Endothelial cell of umbilical vein (primary cell): ENCODE measurements at regions not wholly inside any gene's neighbourhood (a gene's known extent, or its start where the extent isn't known, plus 50 kb on each side); places are given as distances from the start of the nearest gene placed in this dataset.

Experiments
- BruUV-seq: library from RNA; stranded (reverse); fragments of 400-500 nt; replicated peaks from 2 replicates; lab custom pipeline; 2021; lab: Mats Ljungman, UMichigan
- CTCF ChIA-PET: fragments of 300-600, 350-600 bp; sonication (Branson Sonifier 250); formaldehyde crosslinking; loops from one replicate; lab custom pipeline; 2021; ENCODE audit warnings: antibody characterized with exemption, inconsistent platforms; lab: Charles Lee
- POLR2A ChIA-PET: fragments of 300-600, 350-600 bp; sonication (Branson Sonifier 250); formaldehyde crosslinking; loops from one replicate; lab custom pipeline; 2021; ENCODE audit warnings: antibody characterized with exemption, inconsistent platforms; lab: Charles Lee
- DNase-seq: peaks from one replicate; pipeline ENCODE4 v3.0.0-alpha.2; 2011; ENCODE audit warnings: low read depth, low spot score
- FAIRE-seq: peaks from 2 replicates; lab custom pipeline; 2011; peaks lifted over from hg19 to GRCh38; lab: Jason Lieb, UNC
- H2AFZ ChIP-seq: 2 replicates; pipeline ENCODE4 v1.6.0; 2012; ENCODE audit warnings: low read depth, low read length, control low read depth, inconsistent platforms
- H3K27ac ChIP-seq: 2 replicates; pipeline ENCODE4 v1.5.1; 2011; ENCODE audit warnings: low read depth, mild to moderate bottlenecking, control low read depth, low read length, moderate library complexity; ENCODE audit not compliant: insufficient read depth
- H3K27me3 ChIP-seq, 2 experiments: 2 replicates each; pipeline versions ENCODE4 v1.6.0 to v1.6.1; 2011; ENCODE audit warnings: low read length in 2 of 2, mixed read lengths in 1 of 2; ENCODE audit not compliant: control insufficient read depth in 2 of 2, insufficient read depth in 2 of 2
- H3K36me3 ChIP-seq, 2 experiments: 2 replicates in 1 of 2; 3 replicates in 1 of 2; pipeline ENCODE4 v1.5.1; 2011; ENCODE audit warnings: low read length in 2 of 2, mild to moderate bottlenecking in 1 of 2, moderate library complexity in 1 of 2; ENCODE audit not compliant: control insufficient read depth in 2 of 2, insufficient read depth in 2 of 2; ENCODE audit errors: extremely low read depth in 1 of 2
- H3K4me1 ChIP-seq: 3 replicates; pipeline ENCODE4 v1.5.1; 2011; ENCODE audit warnings: mild to moderate bottlenecking, low read length; ENCODE audit not compliant: control insufficient read depth, insufficient read depth; ENCODE audit errors: extremely low read depth
- H3K4me2 ChIP-seq: 2 replicates; pipeline ENCODE4 v1.6.1; 2011; ENCODE audit warnings: low read length, control low read depth, mixed read lengths; ENCODE audit not compliant: insufficient read depth
- H3K4me3 ChIP-seq, 3 experiments: fragments of 200-600 bp in 1 of 3; sonication (generic), shearing (Covaris generic) in 1 of 3; replicated peaks in 1 of 3; 2 replicates each; pipeline ENCODE4 v1.5.1; 2011 to 2016; ENCODE audit warnings: control low read depth in 3 of 3, low read length in 3 of 3, mild to moderate bottlenecking in 2 of 3, inconsistent platforms in 1 of 3, low read depth in 1 of 3, moderate library complexity in 1 of 3; ENCODE audit not compliant: insufficient read depth in 1 of 3
- H3K79me2 ChIP-seq: 2 replicates; pipeline ENCODE4 v1.6.0; 2012; ENCODE audit warnings: low read length, inconsistent platforms; ENCODE audit not compliant: control insufficient read depth, insufficient read depth
- H3K9ac ChIP-seq: replicated peaks from 2 replicates; pipeline ENCODE3; 2011; ENCODE audit warnings: low read length, control low read depth; ENCODE audit not compliant: insufficient read depth; ENCODE audit errors: extremely low read depth
- H3K9me1 ChIP-seq: replicated peaks from 3 replicates; pipeline ENCODE4 v1.6.0; 2011; ENCODE audit warnings: mild to moderate bottlenecking, low read length; ENCODE audit not compliant: control insufficient read depth, insufficient read depth; ENCODE audit errors: extremely low read depth
- H3K9me3 ChIP-seq: replicated peaks from 2 replicates; pipeline ENCODE4 v1.5.1; 2012; ENCODE audit warnings: low read length, inconsistent platforms; ENCODE audit not compliant: control insufficient read depth, insufficient read depth
- H4K20me1 ChIP-seq: replicated peaks from 2 replicates; pipeline ENCODE3; 2011; ENCODE audit warnings: mild to moderate bottlenecking, low read length; ENCODE audit not compliant: control insufficient read depth, insufficient read depth; ENCODE audit errors: extremely low read depth
- EZH2 ChIP-seq: IDR thresholded peaks from 2 replicates; pipeline ENCODE4 v1.6.1; 2012; ENCODE audit warnings: borderline replicate concordance, low read depth, mild to moderate bottlenecking, moderate library complexity, low read length, inconsistent platforms; ENCODE audit not compliant: severe bottlenecking
- FOS ChIP-seq: IDR thresholded peaks from 2 replicates; pipeline ENCODE4 v1.6.1; 2011; ENCODE audit warnings: mild to moderate bottlenecking, low read length, moderate library complexity, borderline replicate concordance; ENCODE audit not compliant: insufficient read depth
- GATA2 ChIP-seq: IDR thresholded peaks from 2 replicates; pipeline ENCODE4 v1.7.0; 2011; ENCODE audit warnings: low read depth, mild to moderate bottlenecking, moderate library complexity, mixed read lengths, low read length; ENCODE audit not compliant: insufficient read length, insufficient read depth
- JUN ChIP-seq: IDR thresholded peaks from 2 replicates; pipeline ENCODE4 v1.6.1; 2011; ENCODE audit warnings: borderline replicate concordance, low read depth; ENCODE audit not compliant: insufficient read length, insufficient read depth
- MYC ChIP-seq: IDR thresholded peaks from one replicate; pipeline ENCODE4 v1.6.1; 2011; ENCODE audit warnings: mild to moderate bottlenecking, low read depth, low read length
- POLR2A ChIP-seq: IDR thresholded peaks from 2 replicates; pipeline ENCODE4 v1.6.1; 2012; ENCODE audit warnings: low read depth, mild to moderate bottlenecking, control low read depth, low read length
- POLR2AphosphoS5 ChIP-seq: IDR thresholded peaks from 2 replicates; pipeline ENCODE4 v1.6.1; 2012; ENCODE audit warnings: low read depth, mild to moderate bottlenecking, control low read depth, low read length, moderate library complexity; ENCODE audit not compliant: insufficient read depth
- dilution Hi-C: fragments of 300-500 bp; cut with MboI; formaldehyde crosslinking; loops from one replicate; pipeline ENCODE4 v1.15.0; 2019; ENCODE audit warnings: low sequenced_read_pairs; ENCODE audit not compliant: extremely low pct_ligation_motif_present
- intact Hi-C: fragments of 100-400 bp; cut with micrococcal nuclease; formaldehyde crosslinking; loops from one replicate; pipeline ENCODE4 v1.10.0; 2022
- TF ChIP-seq, protein P1 (sequence below): IDR thresholded peaks from 2 replicates; pipeline ENCODE4 v1.6.1; 2011; ENCODE audit not compliant: insufficient read depth, insufficient read length
- TF ChIP-seq, protein P2 (sequence below), 2 donors: IDR thresholded peaks; 1 replicate in 1 of 2; 2 replicates in 1 of 2; pipeline ENCODE4 v1.5.1; 2011; ENCODE audit warnings: low read length in 2 of 2, mild to moderate bottlenecking in 2 of 2, moderate library complexity in 2 of 2, control low read depth in 1 of 2, inconsistent platforms in 1 of 2, low read depth in 1 of 2; ENCODE audit not compliant: insufficient read depth in 1 of 2; ENCODE audit errors: extremely low read depth in 1 of 2

DNA sequence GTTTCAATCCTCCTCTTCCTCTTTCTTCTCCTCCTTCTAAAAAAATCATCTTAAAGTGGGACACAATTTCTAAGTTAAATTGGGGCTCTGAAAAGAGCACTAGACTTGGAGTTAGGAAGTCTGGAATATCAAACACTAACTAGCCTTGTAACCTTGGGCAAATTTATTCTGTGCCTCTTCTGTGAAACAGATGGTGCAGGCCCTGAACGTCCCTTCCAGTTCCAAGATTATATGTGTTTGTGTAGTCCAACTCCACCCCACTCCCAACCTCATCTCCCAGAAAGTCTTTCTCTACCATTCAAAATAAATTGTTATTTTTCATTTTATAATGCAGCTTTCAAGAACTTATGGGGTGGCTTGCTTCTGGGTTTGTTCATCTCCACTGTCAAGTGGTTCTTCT lies 630.0 kb downstream of the LMO4 start:
- Histone ChIP-seq H3K9me1 (no peaks in the 10 kb centered on the region), H3K4me1 (no peaks in the 10 kb centered on the region), H3K9ac (no peak overlapping the region), H3K4me3 (no peak overlapping the region), H3K79me2 (no peaks in the 10 kb centered on the region), H4K20me1 (no peaks in the 10 kb centered on the region), H3K27me3 (no peaks in the 10 kb centered on the region), H2AFZ (no peak overlapping the region), H3K36me3 (no peaks in the 10 kb centered on the region), H3K27ac (no peak overlapping the region), H3K9me3 (no peaks in the 10 kb centered on the region), H3K4me2 (no peak overlapping the region)
- ChIA-PET POLR2A (no interaction called here), CTCF (no interaction called here)
- intact Hi-C loops (loop anchor here (10.0 kb wide), 1 partner anchor 636 kb away; no protein-coding TSS in a partner anchor), dilution Hi-C loops (no loop called here)
- BruUV-seq = no TSS peak
- no peak for FAIRE-seq
- TF ChIP-seq GATA2 (no peak), JUN (no peak), POLR2AphosphoS5 (no peak), MYC (no peak), POLR2A (no peak), EZH2 (no peak), FOS (no peak)
- TF ChIP-seq, protein P1, sequence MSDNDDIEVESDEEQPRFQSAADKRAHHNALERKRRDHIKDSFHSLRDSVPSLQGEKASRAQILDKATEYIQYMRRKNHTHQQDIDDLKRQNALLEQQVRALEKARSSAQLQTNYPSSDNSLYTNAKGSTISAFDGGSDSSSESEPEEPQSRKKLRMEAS = no peak
- TF ChIP-seq, protein P2, sequence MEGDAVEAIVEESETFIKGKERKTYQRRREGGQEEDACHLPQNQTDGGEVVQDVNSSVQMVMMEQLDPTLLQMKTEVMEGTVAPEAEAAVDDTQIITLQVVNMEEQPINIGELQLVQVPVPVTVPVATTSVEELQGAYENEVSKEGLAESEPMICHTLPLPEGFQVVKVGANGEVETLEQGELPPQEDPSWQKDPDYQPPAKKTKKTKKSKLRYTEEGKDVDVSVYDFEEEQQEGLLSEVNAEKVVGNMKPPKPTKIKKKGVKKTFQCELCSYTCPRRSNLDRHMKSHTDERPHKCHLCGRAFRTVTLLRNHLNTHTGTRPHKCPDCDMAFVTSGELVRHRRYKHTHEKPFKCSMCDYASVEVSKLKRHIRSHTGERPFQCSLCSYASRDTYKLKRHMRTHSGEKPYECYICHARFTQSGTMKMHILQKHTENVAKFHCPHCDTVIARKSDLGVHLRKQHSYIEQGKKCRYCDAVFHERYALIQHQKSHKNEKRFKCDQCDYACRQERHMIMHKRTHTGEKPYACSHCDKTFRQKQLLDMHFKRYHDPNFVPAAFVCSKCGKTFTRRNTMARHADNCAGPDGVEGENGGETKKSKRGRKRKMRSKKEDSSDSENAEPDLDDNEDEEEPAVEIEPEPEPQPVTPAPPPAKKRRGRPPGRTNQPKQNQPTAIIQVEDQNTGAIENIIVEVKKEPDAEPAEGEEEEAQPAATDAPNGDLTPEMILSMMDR (IDR thresholded peaks at IDR 0.05; ENCODE audit: extremely low read depth in 1 of 2, insufficient read depth in 1 of 2, low read depth in 1 of 2, low read length in 2 of 2) = no peak
- DNase-seq = no peak
